Kasumi-1 (cell line): ENCODE measurements at regions not wholly inside any gene's neighbourhood (a gene's known extent, or its start where the extent isn't known, plus 50 kb on each side); places are given as distances from the start of the nearest gene placed in this dataset.

ENCODE experiments used
- DNase-seq, 2 experiments: peaks; one replicate each; lab custom pipeline; 2025; lab: John Stamatoyannopoulos, UW

GRCh38 chr3:150069154-150069527 lies 98.4 kb upstream of the PFN2 start:
- no peak for DNase-seq

DNA sequence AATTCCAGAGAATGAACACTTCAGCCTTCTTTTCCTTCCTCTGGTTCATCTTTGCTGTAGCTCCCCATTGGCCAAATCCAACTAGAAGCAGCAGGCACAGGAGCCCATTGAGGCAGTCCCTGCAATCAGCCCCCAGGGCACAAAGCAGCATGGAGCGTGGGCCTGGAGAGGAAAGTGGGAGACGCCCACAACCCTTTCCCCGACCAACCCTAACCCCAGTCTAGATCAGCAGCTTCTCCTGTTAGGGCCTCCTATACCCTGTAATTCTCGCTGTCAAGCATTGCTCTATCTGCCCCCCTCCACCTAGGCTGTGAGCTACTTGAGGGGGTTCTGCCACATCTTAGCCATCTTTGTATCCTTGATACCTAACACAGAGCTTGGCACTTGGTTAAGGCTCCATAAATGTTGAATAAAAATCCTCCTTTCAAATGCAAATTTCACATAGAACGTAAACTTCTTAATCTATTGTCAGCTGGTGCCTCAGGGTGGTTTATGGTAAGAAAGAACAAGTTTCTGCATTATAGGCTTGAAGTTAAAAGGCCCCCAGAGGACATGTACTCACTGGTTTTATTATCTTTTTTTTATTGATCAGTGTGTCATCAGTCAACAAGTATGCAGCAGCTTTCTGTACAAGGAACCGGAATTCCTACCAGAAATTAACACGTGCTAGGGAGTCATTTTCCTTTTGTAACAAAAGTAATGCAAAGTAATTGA lies 97.9 kb upstream of the PFN2 start:
- no peak for DNase-seq

DNA sequence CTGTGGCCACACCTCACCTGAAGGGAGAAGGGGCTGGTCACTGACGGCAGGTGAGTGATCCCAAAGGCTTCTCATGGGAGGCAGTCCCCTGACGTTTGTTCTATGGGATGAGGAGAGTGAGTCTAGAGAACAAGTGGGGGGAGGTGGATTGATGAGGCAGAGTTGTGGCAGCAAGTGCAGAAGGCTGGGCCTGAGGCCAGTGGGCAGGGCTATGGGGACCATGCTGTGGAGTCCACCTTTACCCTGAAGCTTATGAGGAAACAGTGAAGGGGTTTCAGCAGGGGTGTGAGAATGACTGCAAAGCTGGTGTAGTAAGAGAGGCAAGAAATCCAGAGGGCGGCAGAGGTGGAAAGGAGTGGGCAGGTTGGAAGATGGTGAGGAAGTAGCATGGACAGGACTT lies 96.9 kb upstream of the PFN2 start:
- no peak for DNase-seq

GRCh38 chr3:150064971-150065370 lies 94.3 kb upstream of the PFN2 start:
- no peak for DNase-seq

DNA sequence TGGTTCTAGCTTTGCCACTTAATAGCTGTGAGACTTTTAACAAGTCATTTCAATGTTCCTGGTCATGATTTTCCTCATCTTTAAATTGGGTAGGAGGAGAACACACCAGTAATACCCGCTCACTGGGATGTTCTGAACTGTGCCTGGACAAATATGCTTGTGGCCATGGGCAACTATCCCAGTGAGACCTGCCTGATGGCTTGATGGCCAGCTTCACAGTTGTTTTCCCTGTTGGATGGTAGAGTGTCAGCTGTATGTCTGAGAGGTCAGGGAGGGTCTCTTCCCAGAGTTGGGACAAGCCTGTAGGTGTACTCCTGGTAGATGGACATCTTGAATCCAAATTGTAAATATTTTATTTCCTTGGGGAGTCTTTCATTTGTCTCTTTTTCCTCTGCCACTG lies 92.5 kb upstream of the PFN2 start:
- no peak for DNase-seq

DNA sequence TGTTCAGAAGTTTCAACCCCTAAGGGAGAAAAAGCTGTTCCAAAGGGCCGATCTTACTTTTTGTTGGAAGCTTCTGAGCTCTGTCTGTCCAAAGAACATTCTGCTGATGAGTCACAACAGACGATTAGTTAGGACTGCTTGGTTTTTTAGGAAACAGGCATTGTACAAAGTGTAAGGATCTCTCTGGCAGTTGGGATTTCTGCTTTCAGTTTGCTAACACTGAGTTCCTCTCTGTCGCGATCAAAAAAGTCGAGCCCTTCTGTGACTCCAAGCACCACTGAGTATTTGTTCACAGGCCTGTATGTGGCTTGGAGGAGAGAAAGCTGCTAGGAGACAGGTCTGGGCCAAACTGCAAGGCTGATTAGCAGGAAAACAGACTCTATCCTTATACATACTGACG lies 91.8 kb upstream of the PFN2 start:
- DNase-seq = no peak

- DNase-seq = no peak
Measured at GRCh38 chr3:150061288-150062024, 90.8 kb upstream of the PFN2 start.

- no peak for DNase-seq
Measured at GRCh38 chr3:150059729-150060128, 89.0 kb upstream of the PFN2 start.

DNA sequence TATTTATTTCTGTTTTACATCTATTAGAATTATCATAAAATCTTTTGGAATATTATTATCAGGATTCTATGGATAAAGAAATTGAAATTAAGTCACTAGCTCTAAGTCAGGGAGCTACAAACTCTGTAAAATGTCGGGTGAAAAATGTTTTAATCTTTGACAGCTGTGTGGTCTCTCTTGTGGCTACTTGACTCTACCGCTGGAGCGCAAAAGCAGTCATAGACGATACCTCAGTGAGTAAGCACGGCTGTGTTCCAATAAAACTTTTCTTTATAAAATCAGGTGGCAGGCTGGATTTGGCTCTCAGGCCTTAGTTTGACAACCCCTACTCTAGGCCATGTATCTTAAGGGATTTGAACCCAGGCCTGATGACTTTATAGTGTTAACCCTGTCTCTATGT lies 88.5 kb upstream of the PFN2 start:
- DNase-seq = no peak

DNA sequence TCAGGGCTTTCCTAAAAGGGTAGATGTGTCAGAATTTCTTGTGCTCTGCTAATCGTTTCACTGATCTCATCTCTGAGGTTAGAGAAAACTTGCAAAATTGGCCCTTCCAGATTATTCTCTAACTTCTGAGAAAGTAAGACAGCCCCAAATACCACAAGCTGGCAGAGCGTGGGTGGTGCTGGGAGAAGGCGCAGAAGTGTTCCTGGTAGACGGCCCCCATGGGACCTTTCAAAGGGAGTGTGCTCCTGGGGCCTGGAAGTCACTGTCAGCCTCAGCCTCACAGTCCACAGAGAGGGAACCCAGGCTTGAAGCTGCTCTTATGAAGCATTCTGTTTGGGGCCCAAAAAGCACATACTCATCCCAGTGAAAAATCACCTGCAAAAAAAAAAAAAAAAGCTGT lies 86.5 kb upstream of the PFN2 start:
- DNase-seq = no peak

GRCh38 chr3:150055332-150055731 lies 84.6 kb upstream of the PFN2 start:
- no peak for DNase-seq

DNA sequence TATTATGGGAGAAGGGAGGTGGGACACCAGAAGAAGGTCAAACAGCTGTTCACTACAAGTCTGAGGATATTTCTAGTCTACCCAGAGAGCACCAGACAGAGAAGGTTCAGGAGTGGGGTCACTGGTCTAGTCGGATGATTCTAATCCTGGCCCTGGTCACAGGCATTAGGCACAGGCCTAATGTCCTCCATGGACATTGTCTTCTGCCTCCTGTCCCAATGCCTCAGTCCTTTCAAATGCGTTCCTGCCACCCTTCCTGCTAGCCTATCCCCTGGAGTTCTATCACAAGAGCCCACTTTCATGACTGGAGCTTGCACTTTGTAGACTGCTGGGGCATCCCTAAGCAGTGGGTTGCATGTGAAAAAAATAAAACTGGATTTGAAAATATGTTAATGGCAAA lies 83.9 kb upstream of the PFN2 start:
- no peak for DNase-seq

- no peak for DNase-seq
Measured at GRCh38 chr3:150050510-150050909, 79.8 kb upstream of the PFN2 start.

DNA sequence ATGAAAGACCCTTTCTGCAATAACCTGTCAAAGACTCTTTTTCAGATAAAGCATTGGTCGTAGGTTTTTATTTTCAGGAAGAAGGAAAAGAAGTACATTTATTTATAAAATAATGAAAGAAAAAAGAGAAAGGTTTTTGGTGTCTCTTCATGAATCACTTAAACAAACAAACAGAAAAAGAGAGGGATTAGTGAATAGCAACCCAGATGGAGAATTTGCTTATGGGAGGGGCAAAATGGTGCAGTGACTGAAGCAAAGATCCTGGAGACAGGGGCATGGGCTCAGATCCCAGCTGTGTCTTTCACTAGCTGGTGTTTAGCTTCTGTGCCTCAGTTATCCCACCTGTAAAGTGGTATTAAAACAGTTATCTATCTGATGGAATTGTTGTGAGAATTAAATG lies 78.6 kb upstream of the PFN2 start:
- DNase-seq = no peak

- DNase-seq = no peak
Measured at GRCh38 chr3:150041877-150042276, 71.2 kb upstream of the PFN2 start.

- no peak for DNase-seq
Measured at GRCh38 chr3:150040097-150040496, 69.4 kb upstream of the PFN2 start.

GRCh38 chr3:150038830-150039229 lies 68.1 kb upstream of the PFN2 start:
- DNase-seq = no peak

- no peak for DNase-seq
Measured at GRCh38 chr3:150036780-150037179, 66.1 kb upstream of the PFN2 start.

DNA sequence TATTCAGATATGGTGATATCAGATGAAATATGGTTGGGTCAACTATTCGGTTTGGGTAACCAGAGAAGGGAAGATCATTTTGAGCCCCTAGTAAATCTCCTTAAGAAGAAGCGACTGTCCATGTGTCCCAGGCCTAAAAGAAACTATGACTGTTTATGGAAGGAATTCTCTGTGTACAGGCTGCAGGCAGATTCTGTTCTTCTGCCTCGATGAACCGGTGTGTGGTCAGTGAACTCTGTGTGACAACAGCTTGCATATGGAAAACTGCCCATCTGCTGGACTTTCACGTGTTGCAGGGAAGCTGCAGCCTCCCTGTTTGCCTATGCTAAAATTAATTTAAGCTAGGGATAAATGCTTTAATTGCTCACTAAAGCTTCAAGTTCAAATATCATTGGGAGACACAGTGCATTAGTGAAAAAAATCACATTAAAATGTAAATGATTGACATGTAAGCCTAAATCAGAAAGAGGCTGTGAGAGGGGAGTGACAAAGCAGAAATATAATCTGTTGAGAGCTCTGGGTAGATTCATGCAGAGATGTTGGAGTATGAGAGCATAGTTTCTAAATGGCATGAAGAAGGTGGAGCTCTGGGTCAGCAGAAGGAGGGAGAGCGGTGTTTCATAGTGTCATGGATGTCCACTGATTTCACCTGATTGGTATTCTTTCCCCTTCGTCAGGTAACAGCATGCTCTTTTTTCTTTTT lies 65.4 kb upstream of the PFN2 start:
- no peak for DNase-seq

- no peak for DNase-seq
Measured at GRCh38 chr3:150035301-150035779, 64.6 kb upstream of the PFN2 start.

DNA sequence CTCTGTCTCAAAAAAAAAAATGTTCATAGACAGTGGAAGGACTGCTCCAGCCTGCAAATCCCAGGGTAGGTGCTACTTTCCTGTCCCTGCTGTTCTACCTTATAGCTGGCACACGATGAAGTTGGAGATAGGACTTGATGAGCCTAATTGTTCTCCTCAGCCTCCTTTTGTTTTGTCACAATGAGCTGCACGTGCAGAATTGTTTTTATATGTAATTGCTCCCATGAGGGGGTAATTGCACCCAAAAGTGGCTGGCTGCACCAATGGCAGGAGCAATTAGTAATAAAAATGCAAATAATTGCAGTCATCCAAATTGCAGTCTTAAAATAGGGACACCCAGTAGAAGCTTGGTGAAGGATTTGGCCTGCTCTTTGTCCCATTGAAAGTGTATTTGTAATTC lies 63.0 kb upstream of the PFN2 start:
- DNase-seq = no peak

GRCh38 chr3:150030841-150031240 lies 60.1 kb upstream of the PFN2 start:
- DNase-seq = no peak

DNA sequence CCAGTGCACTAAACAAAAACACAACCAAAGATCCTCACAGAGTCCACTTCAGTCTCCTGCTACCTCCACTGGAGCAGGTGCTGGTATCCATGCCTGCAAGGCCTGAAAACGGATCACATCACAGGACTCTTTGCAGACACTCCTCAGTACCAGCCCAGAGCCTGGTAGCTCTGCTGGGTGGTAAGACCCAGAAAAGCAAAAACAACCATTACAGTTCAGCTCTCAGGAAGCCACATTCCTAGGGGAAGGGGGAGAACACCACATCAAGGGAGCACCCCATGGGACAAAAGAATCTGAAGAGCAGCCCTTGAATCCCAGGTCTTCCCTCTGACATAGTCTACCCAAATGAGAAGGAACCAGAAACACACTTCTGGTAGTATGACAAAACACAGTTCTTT lies 52.5 kb upstream of the PFN2 start:
- no peak for DNase-seq
